ENCODE measurements at regions not wholly inside any gene's neighbourhood (a gene's known extent, or its start where the extent isn't known, plus 50 kb on each side); places are given as distances from the start of the nearest gene placed in this dataset.
"Not testable (repeated sequence)": the region's sequence is repeated elsewhere in the genome, so short reads cannot be mapped to it uniquely, and the experiment has no call there.

- Histone ChIP-seq H3K9me3 (ENCODE audit: control insufficient read depth in 5 of 5, low read length in 5 of 5) (peaks cover 0 to 17% (median 14%) of the 10 kb centered on the region in 5 donors), H3K9ac (ENCODE audit: low read length in 5 of 5) (no peak overlapping the region), H3K27me3 (ENCODE audit: control insufficient read depth in 5 of 5, insufficient read depth in 4 of 5, low read length in 5 of 5) (peaks cover 0 to 2% (median 0%) of the 10 kb centered on the region in 5 donors)
Observed at GRCh38 chr14:105914738-105915385, 388.5 kb downstream of the TMEM121 start.

GRCh38 chr14:105915546-105915945, 389.2 kb downstream of the TMEM121 start:
- H3K36me3 ChIP-seq (ENCODE audit: control insufficient read depth in 5 of 5, insufficient read depth in 5 of 5, low read length in 5 of 5); H3K27me3 ChIP-seq (ENCODE audit: control insufficient read depth in 5 of 5, insufficient read depth in 4 of 5, low read length in 5 of 5); H3K9ac ChIP-seq (ENCODE audit: low read length in 5 of 5); H3K27ac ChIP-seq (ENCODE audit: low read depth, low read length); H3K4me3 ChIP-seq (ENCODE audit: low read depth in 1 of 5, low read length in 5 of 5); H3K4me1 ChIP-seq (ENCODE audit: control insufficient read depth in 5 of 5, insufficient read depth in 5 of 5, low read length in 5 of 5): not testable (repeated sequence)
- H3K9me3 ChIP-seq (ENCODE audit: control insufficient read depth in 5 of 5, low read length in 5 of 5): peaks cover 0 to 17% (median 14%) of the 10 kb centered on the region in 5 donors

More at GRCh38 chr14:105914738-105915385, 388.5 kb downstream of the TMEM121 start:
- H3K27ac ChIP-seq (ENCODE audit: low read depth, low read length): no peak overlapping the region
- H3K36me3 ChIP-seq (ENCODE audit: control insufficient read depth in 5 of 5, insufficient read depth in 5 of 5, low read length in 5 of 5): no peaks in the 10 kb centered on the region
- no peaks in the 10 kb centered on the region for H3K4me1 ChIP-seq (ENCODE audit: control insufficient read depth in 5 of 5, insufficient read depth in 5 of 5, low read length in 5 of 5)
- H3K4me3 ChIP-seq (ENCODE audit: low read depth in 1 of 5, low read length in 5 of 5): no peak overlapping the region

GRCh38 chr14:105917136-105917932, 391.0 kb downstream of the TMEM121 start:
- not testable (repeated sequence) for H3K9ac ChIP-seq (ENCODE audit: low read length in 5 of 5); H3K27ac ChIP-seq (ENCODE audit: low read depth, low read length); H3K36me3 ChIP-seq (ENCODE audit: control insufficient read depth in 5 of 5, insufficient read depth in 5 of 5, low read length in 5 of 5); H3K27me3 ChIP-seq (ENCODE audit: control insufficient read depth in 5 of 5, insufficient read depth in 4 of 5, low read length in 5 of 5); H3K4me3 ChIP-seq (ENCODE audit: low read depth in 1 of 5, low read length in 5 of 5); H3K4me1 ChIP-seq (ENCODE audit: control insufficient read depth in 5 of 5, insufficient read depth in 5 of 5, low read length in 5 of 5)
- H3K9me3 ChIP-seq (ENCODE audit: control insufficient read depth in 5 of 5, low read length in 5 of 5): peaks cover 0 to 21% (median 19%) of the 10 kb centered on the region in 5 donors

- H3K4me1 ChIP-seq (ENCODE audit: control insufficient read depth in 5 of 5, insufficient read depth in 5 of 5, low read length in 5 of 5): no peaks in the 10 kb centered on the region
- peaks cover 0 to 2% (median 0%) of the 10 kb centered on the region in 5 donors for H3K27me3 ChIP-seq (ENCODE audit: control insufficient read depth in 5 of 5, insufficient read depth in 4 of 5, low read length in 5 of 5)
- H3K27ac ChIP-seq (ENCODE audit: low read depth, low read length): no peak overlapping the region
- no peak overlapping the region for H3K4me3 ChIP-seq (ENCODE audit: low read depth in 1 of 5, low read length in 5 of 5)
- no peaks in the 10 kb centered on the region for H3K36me3 ChIP-seq (ENCODE audit: control insufficient read depth in 5 of 5, insufficient read depth in 5 of 5, low read length in 5 of 5)
- H3K9me3 ChIP-seq (ENCODE audit: control insufficient read depth in 5 of 5, low read length in 5 of 5): peaks cover 0 to 25% (median 21%) of the 10 kb centered on the region in 5 donors
- H3K9ac ChIP-seq (ENCODE audit: low read length in 5 of 5): no peak overlapping the region
Observed at GRCh38 chr14:105917933-105918436, 391.6 kb downstream of the TMEM121 start.

GRCh38 chr14:105918496-105919262, 392.3 kb downstream of the TMEM121 start:
- no peak overlapping the region for H3K4me3 ChIP-seq (ENCODE audit: low read depth in 1 of 5, low read length in 5 of 5)
- peaks cover 0 to 25% (median 24%) of the 10 kb centered on the region in 5 donors for H3K9me3 ChIP-seq (ENCODE audit: control insufficient read depth in 5 of 5, low read length in 5 of 5)
- H3K9ac ChIP-seq (ENCODE audit: low read length in 5 of 5): no peak overlapping the region
- H3K27ac ChIP-seq (ENCODE audit: low read depth, low read length): no peak overlapping the region
- peaks cover 0 to 2% (median 0%) of the 10 kb centered on the region in 5 donors for H3K27me3 ChIP-seq (ENCODE audit: control insufficient read depth in 5 of 5, insufficient read depth in 4 of 5, low read length in 5 of 5)
- H3K4me1 ChIP-seq (ENCODE audit: control insufficient read depth in 5 of 5, insufficient read depth in 5 of 5, low read length in 5 of 5): no peaks in the 10 kb centered on the region
- H3K36me3 ChIP-seq (ENCODE audit: control insufficient read depth in 5 of 5, insufficient read depth in 5 of 5, low read length in 5 of 5): no peaks in the 10 kb centered on the region

GRCh38 chr14:105919458-105920150, 393.2 kb downstream of the TMEM121 start:
- peaks cover 0 to 2% (median 0%) of the 10 kb centered on the region in 5 donors for H3K27me3 ChIP-seq (ENCODE audit: control insufficient read depth in 5 of 5, insufficient read depth in 4 of 5, low read length in 5 of 5)
- H3K36me3 ChIP-seq (ENCODE audit: control insufficient read depth in 5 of 5, insufficient read depth in 5 of 5, low read length in 5 of 5): no peaks in the 10 kb centered on the region
- H3K9me3 ChIP-seq (ENCODE audit: control insufficient read depth in 5 of 5, low read length in 5 of 5): peaks cover 0 to 33% (median 30%) of the 10 kb centered on the region in 5 donors
- H3K4me3 ChIP-seq (ENCODE audit: low read depth in 1 of 5, low read length in 5 of 5): no peak overlapping the region
- no peak overlapping the region for H3K27ac ChIP-seq (ENCODE audit: low read depth, low read length)
- H3K9ac ChIP-seq (ENCODE audit: low read length in 5 of 5): no peak overlapping the region
- no peaks in the 10 kb centered on the region for H3K4me1 ChIP-seq (ENCODE audit: control insufficient read depth in 5 of 5, insufficient read depth in 5 of 5, low read length in 5 of 5)

GRCh38 chr14:105920151-105920700, 393.8 kb downstream of the TMEM121 start:
- H3K4me3 ChIP-seq (ENCODE audit: low read depth in 1 of 5, low read length in 5 of 5); H3K9ac ChIP-seq (ENCODE audit: low read length in 5 of 5): not testable (repeated sequence)
- H3K9me3 ChIP-seq (ENCODE audit: control insufficient read depth in 5 of 5, low read length in 5 of 5): peaks cover 0 to 35% (median 30%) of the 10 kb centered on the region in 5 donors

GRCh38 chr14:105920803-105921755, 394.7 kb downstream of the TMEM121 start:
- H3K4me1 ChIP-seq (ENCODE audit: control insufficient read depth in 5 of 5, insufficient read depth in 5 of 5, low read length in 5 of 5); H3K27me3 ChIP-seq (ENCODE audit: control insufficient read depth in 5 of 5, insufficient read depth in 4 of 5, low read length in 5 of 5); H3K4me3 ChIP-seq (ENCODE audit: low read depth in 1 of 5, low read length in 5 of 5); H3K36me3 ChIP-seq (ENCODE audit: control insufficient read depth in 5 of 5, insufficient read depth in 5 of 5, low read length in 5 of 5); H3K9ac ChIP-seq (ENCODE audit: low read length in 5 of 5); H3K27ac ChIP-seq (ENCODE audit: low read depth, low read length): not testable (repeated sequence)
- H3K9me3 ChIP-seq (ENCODE audit: control insufficient read depth in 5 of 5, low read length in 5 of 5): peaks cover 0 to 32% (median 26%) of the 10 kb centered on the region in 5 donors

More at GRCh38 chr14:105920151-105920700, 393.8 kb downstream of the TMEM121 start:
- not testable (repeated sequence) for H3K4me1 ChIP-seq (ENCODE audit: control insufficient read depth in 5 of 5, insufficient read depth in 5 of 5, low read length in 5 of 5); H3K36me3 ChIP-seq (ENCODE audit: control insufficient read depth in 5 of 5, insufficient read depth in 5 of 5, low read length in 5 of 5); H3K27ac ChIP-seq (ENCODE audit: low read depth, low read length); H3K27me3 ChIP-seq (ENCODE audit: control insufficient read depth in 5 of 5, insufficient read depth in 4 of 5, low read length in 5 of 5)
